GM12891 (cell line): ENCODE measurements at regions not wholly inside any gene's neighbourhood (a gene's known extent, or its start where the extent isn't known, plus 50 kb on each side); places are given as distances from the start of the nearest gene placed in this dataset.

Source experiments
- PAX5 ChIP-seq: IDR thresholded peaks from 2 replicates; pipeline ENCODE4 v1.6.1; 2011; ENCODE audit warnings: low read length, moderate library complexity, mild to moderate bottlenecking; ENCODE audit not compliant: insufficient read depth, severe bottlenecking
- POLR2A ChIP-seq: IDR thresholded peaks from 2 replicates; pipeline ENCODE4 v1.6.1; 2011; ENCODE audit warnings: low read depth, low read length, control low read depth
- POLR2AphosphoS5 ChIP-seq: IDR thresholded peaks from 2 replicates; pipeline ENCODE4 v1.6.1; 2011; ENCODE audit warnings: low read depth, low read length, control low read depth
- POU2F2 ChIP-seq: IDR thresholded peaks from 2 replicates; pipeline ENCODE4 v1.6.1; 2011; ENCODE audit warnings: low read depth, mild to moderate bottlenecking, control low read depth, low read length, moderate library complexity
- SPI1 ChIP-seq: IDR thresholded peaks from 2 replicates; pipeline ENCODE4 v1.6.1; 2011; ENCODE audit warnings: low read depth, low read length, control low read depth
- TAF1 ChIP-seq: IDR thresholded peaks from 2 replicates; pipeline ENCODE4 v1.6.1; 2011; ENCODE audit warnings: low read depth, low read length, control low read depth

DNA sequence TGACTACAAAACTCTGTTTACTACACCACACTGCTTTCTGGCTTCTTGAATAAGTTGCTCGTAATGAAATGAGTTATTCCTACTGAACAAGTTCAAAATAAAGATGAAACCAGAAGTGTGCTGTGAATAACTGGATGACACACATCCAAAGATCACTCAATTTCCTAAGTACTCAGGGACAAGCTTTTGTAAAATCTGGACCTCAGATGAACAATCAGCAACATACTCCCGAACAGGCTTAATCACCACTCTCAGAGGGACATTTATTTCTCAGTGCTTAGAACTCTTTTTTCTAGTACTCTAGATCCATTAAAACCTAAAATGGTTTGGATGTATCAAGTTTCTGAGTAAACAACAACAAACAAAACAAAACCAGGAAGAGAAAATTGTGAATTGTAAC is 61.5 kb upstream of the EXOC1L start:
- TF ChIP-seq TAF1 (no peak), POLR2AphosphoS5 (no peak), POLR2A (no peak), POU2F2 (no peak), SPI1 (no peak), PAX5 (no peak)
